HepG2 (cell line): ENCODE measurements at regions not wholly inside any gene's neighbourhood (a gene's known extent, or its start where the extent isn't known, plus 50 kb on each side); places are given as distances from the start of the nearest gene placed in this dataset.

Source experiments
- ATAC-seq: fragments of 200-7000 bp; cut with Tn5 transposase; 3 replicates; pipeline ENCODE4 v1.9.1; 2020; ENCODE audit warnings: mild to moderate bottlenecking, moderate library complexity
- BruUV-seq: library from RNA; stranded (reverse); fragments of 400-500 nt; replicated peaks from 2 replicates; lab custom pipeline; 2021; lab: Mats Ljungman, UMichigan
- CTCF ChIA-PET: fragments of 300-600 bp; formaldehyde crosslinking; extraction: SDS; loops from one replicate; lab custom pipeline; 2021; ENCODE audit warnings: low total read pairs, inconsistent platforms, low intra/inter-chr PET ratio; lab: Yijun Ruan, JAX
- POLR2A ChIA-PET: fragments of 350-600 bp; sonication (Branson Sonifier 250); formaldehyde crosslinking; loops from one replicate; lab custom pipeline; 2020; ENCODE audit warnings: antibody characterized with exemption, inconsistent platforms; lab: Yijun Ruan, JAX
- DNase-seq: peaks from one replicate; pipeline ENCODE4 v3.0.0-alpha.2; 2015; ENCODE audit warnings: low spot score
- FAIRE-seq: peaks from 3 replicates; lab custom pipeline; 2011; peaks lifted over from hg19 to GRCh38; lab: Jason Lieb, UNC
- H2AFZ ChIP-seq: one replicate; pipeline ENCODE4 v1.6.1; 2011; ENCODE audit warnings: low read length, inconsistent platforms
- H3K27ac ChIP-seq: fragments of 300-600 bp; 3 replicates; pipeline ENCODE4 v1.8.0; 2011; ENCODE audit warnings: mixed run types, mild to moderate bottlenecking, mixed read lengths, low read length, inconsistent platforms; ENCODE audit not compliant: insufficient read depth; ENCODE audit errors: extremely low read length
- H3K27me3 ChIP-seq, 2 experiments: fragments of 200-600 bp in 1 of 2; 2 replicates in 1 of 2; 3 replicates in 1 of 2; pipeline versions ENCODE4 v1.6.0 to v1.8.0; 2011; ENCODE audit warnings: low read length in 2 of 2, mild to moderate bottlenecking in 2 of 2, moderate library complexity in 2 of 2, inconsistent platforms in 1 of 2; ENCODE audit not compliant: insufficient read depth in 2 of 2, control insufficient read depth in 1 of 2
- H3K36me3 ChIP-seq, 2 experiments: fragments of 200-600 bp in 1 of 2; replicated peaks in 1 of 2; 2 replicates in 1 of 2; 3 replicates in 1 of 2; pipeline versions ENCODE4 v1.5.1 to v1.8.0; 2011; ENCODE audit warnings: low read length in 2 of 2, inconsistent platforms in 1 of 2; ENCODE audit not compliant: insufficient read depth in 2 of 2, control insufficient read depth in 1 of 2
- H3K4me1 ChIP-seq: 2 replicates; pipeline ENCODE4 v1.5.1; 2012; ENCODE audit warnings: low read length, inconsistent platforms; ENCODE audit not compliant: insufficient read depth
- H3K4me2 ChIP-seq: 2 replicates; pipeline ENCODE4 v1.6.0; 2011; ENCODE audit warnings: low read depth, low read length, inconsistent platforms
- H3K4me3 ChIP-seq, 3 experiments: fragments of 200-600 bp in 1 of 3; sonication (generic), shearing (Covaris generic) in 1 of 3; replicated peaks in 1 of 3; 2 replicates each; pipeline ENCODE4 v1.5.1; 2011 to 2016; ENCODE audit warnings: low read length in 3 of 3, inconsistent platforms in 2 of 3, low read depth in 2 of 3, mild to moderate bottlenecking in 2 of 3, control low read depth in 1 of 3, mixed read lengths in 1 of 3; ENCODE audit not compliant: insufficient read depth in 1 of 3
- H3K79me2 ChIP-seq: one replicate; pipeline ENCODE4 v1.6.1; 2011; ENCODE audit warnings: low read length, inconsistent platforms; ENCODE audit not compliant: insufficient read depth
- H3K9ac ChIP-seq: 2 replicates; pipeline ENCODE4 v1.6.0; 2011; ENCODE audit warnings: mild to moderate bottlenecking, low read depth, low read length, inconsistent platforms; ENCODE audit not compliant: insufficient read depth
- H3K9me3 ChIP-seq: 2 replicates; pipeline ENCODE4 v1.5.1; 2012; ENCODE audit warnings: mild to moderate bottlenecking, low read length
- H4K20me1 ChIP-seq: 2 replicates; pipeline ENCODE4 v1.6.0; 2011; ENCODE audit warnings: inconsistent platforms, mild to moderate bottlenecking, low read length, moderate library complexity; ENCODE audit not compliant: insufficient read depth
- DR1 ChIP-seq: sonication (generic); formaldehyde crosslinking; IDR thresholded peaks from 2 replicates; pipeline ENCODE4 v1.8.0; 2021; ENCODE audit warnings: mild to moderate bottlenecking, missing genetic modification reagents, inconsistent platforms
- JARID2 ChIP-seq: sonication (generic); formaldehyde crosslinking; IDR thresholded peaks from 2 replicates; pipeline ENCODE4 v1.8.1; 2023; ENCODE audit warnings: missing genetic modification reagents, inconsistent platforms; ENCODE audit not compliant: insufficient replicate concordance
- NAIF1 ChIP-seq: sonication (generic); formaldehyde crosslinking; IDR thresholded peaks from 2 replicates; pipeline ENCODE4 v1.5.0; 2020; ENCODE audit warnings: mild to moderate bottlenecking, missing genetic modification reagents, borderline replicate concordance
- ZMAT3 ChIP-seq: sonication (generic); formaldehyde crosslinking; conservative IDR thresholded peaks from 2 replicates; pipeline ENCODE4 v1.7.0; 2021; ENCODE audit warnings: missing genetic modification reagents
- ZNF138 ChIP-seq: sonication (generic); formaldehyde crosslinking; IDR thresholded peaks from 2 replicates; pipeline ENCODE4 v1.5.0; 2020; ENCODE audit warnings: mild to moderate bottlenecking, low read depth, missing genetic modification reagents
- ZNF407 ChIP-seq: sonication (generic); formaldehyde crosslinking; IDR thresholded peaks from one replicate; pipeline ENCODE4 v1.5.1; 2020; ENCODE audit warnings: mild to moderate bottlenecking, missing genetic modification reagents; ENCODE audit errors: not compliant biosample characterization
- ZNF44 ChIP-seq: sonication (generic); formaldehyde crosslinking; IDR thresholded peaks from 2 replicates; pipeline ENCODE4 v1.5.1; 2020; ENCODE audit warnings: mild to moderate bottlenecking, missing genetic modification reagents
- ZNF567 ChIP-seq: sonication (generic); formaldehyde crosslinking; IDR thresholded peaks from 2 replicates; pipeline ENCODE4 v1.8.1; 2023; ENCODE audit warnings: mild to moderate bottlenecking, missing genetic modification reagents, borderline replicate concordance
- ZNF788 ChIP-seq: sonication (generic); formaldehyde crosslinking; IDR thresholded peaks from 2 replicates; pipeline ENCODE4 v1.5.0; 2020; ENCODE audit warnings: mild to moderate bottlenecking, missing genetic modification reagents, borderline replicate concordance
- ZNF850 ChIP-seq: sonication (generic); formaldehyde crosslinking; conservative IDR thresholded peaks from 2 replicates; pipeline ENCODE4 v1.9.0; 2021; ENCODE audit warnings: mild to moderate bottlenecking, missing genetic modification reagents
- WGBS: methylation state at CpG from one replicate; pipeline ENCODE4 v1.1.6; 2017; ENCODE audit warnings: low lambda C conversion rate; 5-methylcytosine and 5-hydroxymethylcytosine counted together
- in situ Hi-C: cut with HindIII; loops from 2 replicates; pipeline ENCODE4 v1.10.0; 2017; ENCODE audit warnings: low pct_unique_long_range_greater_than_20kb; ENCODE audit not compliant: extremely low pct_ligation_motif_present
- intact Hi-C: fragments of 100-400 bp; cut with micrococcal nuclease; formaldehyde crosslinking; loops from one replicate; pipeline ENCODE4 v1.10.0; 2022; ENCODE audit not compliant: unreplicated experiment
- TF ChIP-seq, protein P1 (sequence below): sonication (generic); formaldehyde crosslinking; IDR thresholded peaks from 2 replicates; pipeline ENCODE4 v1.5.0; 2020; ENCODE audit warnings: missing genetic modification reagents, mild to moderate bottlenecking, borderline replicate concordance
- TF ChIP-seq, protein P2 (sequence below): sonication (generic); formaldehyde crosslinking; IDR thresholded peaks from 2 replicates; pipeline ENCODE4 v1.5.0; 2020; ENCODE audit warnings: mild to moderate bottlenecking, missing genetic modification reagents

DNA sequence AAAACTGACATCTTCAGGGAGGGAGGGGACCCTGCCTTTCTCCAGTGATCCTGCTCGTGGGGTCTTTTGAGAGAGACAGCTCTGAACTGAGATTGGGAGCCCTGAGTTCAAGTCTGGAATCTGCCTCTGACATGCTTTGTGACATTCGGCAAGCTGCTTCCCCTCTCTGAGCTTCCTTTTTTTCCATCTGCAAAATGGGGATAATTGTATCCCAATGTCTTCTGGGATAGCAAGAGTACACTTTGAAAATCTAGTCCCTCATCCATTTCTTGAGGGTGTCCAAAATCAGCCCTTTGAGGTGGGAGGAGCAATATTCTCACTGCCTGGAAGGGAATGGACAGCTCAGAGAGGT is 186.3 kb downstream of the RGS3 start:
- Histone ChIP-seq H3K79me2 (no peaks in the 10 kb centered on the region), H3K27me3 (no peaks in the 10 kb centered on the region; a peak in 1 of 5 replicates), H3K4me1 (peaks cover 94% of the 10 kb centered on the region), H3K4me2 (peak overlapping the region; percentile 64), H3K9ac (peak overlapping the region; percentile 50), H3K27ac (peak overlapping the region; percentile 75), H3K36me3 (no peaks in the 10 kb centered on the region), H3K4me3 (peak overlapping the region in 1 of 3 experiments; percentile 17; a peak in 1 of 6 replicates), H2AFZ (no peak overlapping the region), H4K20me1 (no peaks in the 10 kb centered on the region), H3K9me3 (no peaks in the 10 kb centered on the region)
- in situ Hi-C loops, result no loop called here
- WGBS, result 67% methylated on average over 2 of the region's 2 CpGs
- FAIRE-seq (no peak), DNase-seq (no peak), ATAC-seq (no peak)
- intact Hi-C loops, result loop anchor here (5.0 to 10.0 kb wide), 4 partner anchors 43 to 375 kb away; partner anchors contain the start of genes C9orf43, CDC26, POLE3 and PRPF4
- ChIA-PET POLR2A (interaction anchor here (0.6 to 2.9 kb wide), 20 partner anchors 9 to 428 kb away, joined by 3 to 22 read pairs (median 4); partner anchors contain the start of gene SLC31A1), CTCF (no interaction called here)
- BruUV-seq, result TSS peak; percentile 36
- TF ChIP-seq, protein P1, sequence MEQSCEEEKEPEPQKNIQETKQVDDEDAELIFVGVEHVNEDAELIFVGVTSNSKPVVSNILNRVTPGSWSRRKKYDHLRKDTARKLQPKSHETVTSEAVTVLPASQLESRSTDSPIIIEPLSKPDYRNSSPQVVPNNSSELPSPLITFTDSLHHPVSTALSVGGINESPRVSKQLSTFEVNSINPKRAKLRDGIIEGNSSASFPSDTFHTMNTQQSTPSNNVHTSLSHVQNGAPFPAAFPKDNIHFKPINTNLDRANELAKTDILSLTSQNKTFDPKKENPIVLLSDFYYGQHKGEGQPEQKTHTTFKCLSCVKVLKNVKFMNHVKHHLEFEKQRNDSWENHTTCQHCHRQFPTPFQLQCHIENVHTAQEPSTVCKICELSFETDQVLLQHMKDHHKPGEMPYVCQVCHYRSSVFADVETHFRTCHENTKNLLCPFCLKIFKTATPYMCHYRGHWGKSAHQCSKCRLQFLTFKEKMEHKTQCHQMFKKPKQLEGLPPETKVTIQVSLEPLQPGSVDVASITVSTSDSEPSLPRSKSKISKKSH, result no peak
- no peak for TF ChIP-seq ZNF567 (CRISPR knock-in tag)
- TF ChIP-seq ZNF850, result no peak
- no peak for TF ChIP-seq ZNF44 (CRISPR knock-in tag)
- no peak for TF ChIP-seq ZNF788
- no peak for TF ChIP-seq NAIF1 (CRISPR knock-in tag)
- no peak for TF ChIP-seq ZNF407 (CRISPR knock-in tag)
- TF ChIP-seq ZNF138 (CRISPR knock-in tag), result no peak
- no peak for TF ChIP-seq ZMAT3
- no peak for TF ChIP-seq DR1 (CRISPR knock-in tag)
- TF ChIP-seq, protein P2, sequence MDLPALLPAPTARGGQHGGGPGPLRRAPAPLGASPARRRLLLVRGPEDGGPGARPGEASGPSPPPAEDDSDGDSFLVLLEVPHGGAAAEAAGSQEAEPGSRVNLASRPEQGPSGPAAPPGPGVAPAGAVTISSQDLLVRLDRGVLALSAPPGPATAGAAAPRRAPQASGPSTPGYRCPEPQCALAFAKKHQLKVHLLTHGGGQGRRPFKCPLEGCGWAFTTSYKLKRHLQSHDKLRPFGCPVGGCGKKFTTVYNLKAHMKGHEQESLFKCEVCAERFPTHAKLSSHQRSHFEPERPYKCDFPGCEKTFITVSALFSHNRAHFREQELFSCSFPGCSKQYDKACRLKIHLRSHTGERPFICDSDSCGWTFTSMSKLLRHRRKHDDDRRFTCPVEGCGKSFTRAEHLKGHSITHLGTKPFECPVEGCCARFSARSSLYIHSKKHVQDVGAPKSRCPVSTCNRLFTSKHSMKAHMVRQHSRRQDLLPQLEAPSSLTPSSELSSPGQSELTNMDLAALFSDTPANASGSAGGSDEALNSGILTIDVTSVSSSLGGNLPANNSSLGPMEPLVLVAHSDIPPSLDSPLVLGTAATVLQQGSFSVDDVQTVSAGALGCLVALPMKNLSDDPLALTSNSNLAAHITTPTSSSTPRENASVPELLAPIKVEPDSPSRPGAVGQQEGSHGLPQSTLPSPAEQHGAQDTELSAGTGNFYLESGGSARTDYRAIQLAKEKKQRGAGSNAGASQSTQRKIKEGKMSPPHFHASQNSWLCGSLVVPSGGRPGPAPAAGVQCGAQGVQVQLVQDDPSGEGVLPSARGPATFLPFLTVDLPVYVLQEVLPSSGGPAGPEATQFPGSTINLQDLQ (CRISPR knock-in tag), result no peak
- no peak for TF ChIP-seq JARID2
